OCI-LY1 (cell line): ENCODE measurements at regions not wholly inside any gene's neighbourhood (a gene's known extent, or its start where the extent isn't known, plus 50 kb on each side); places are given as distances from the start of the nearest gene placed in this dataset.
"Not testable (repeated sequence)": the region's sequence is repeated elsewhere in the genome, so short reads cannot be mapped to it uniquely, and the experiment has no call there.

Experiments
- H2AFZ ChIP-seq: fragments of 200-600 bp; sonication (generic), shearing (Covaris generic); 2 replicates; pipeline ENCODE4 v1.6.0; 2014; ENCODE audit warnings: antibody characterized with exemption, mild to moderate bottlenecking, low read length
- H3F3A ChIP-seq: fragments of 200-600 bp; sonication (generic), shearing (Covaris generic); 2 replicates; pipeline ENCODE4 v1.6.0; 2014; ENCODE audit warnings: mild to moderate bottlenecking, antibody characterized with exemption, low read length, moderate library complexity; ENCODE audit not compliant: insufficient read depth
- H3K27ac ChIP-seq: fragments of 200-600 bp; sonication (generic); 2 replicates; pipeline ENCODE4 v1.5.1; 2014; ENCODE audit warnings: low read length, mixed run types, mild to moderate bottlenecking, low read depth; ENCODE audit not compliant: poor library complexity, severe bottlenecking
- H3K27me3 ChIP-seq: fragments of 200-600 bp; sonication (generic); 2 replicates; pipeline ENCODE4 v1.6.0; 2014; ENCODE audit warnings: antibody characterized with exemption, mild to moderate bottlenecking, low read length, moderate library complexity; ENCODE audit not compliant: insufficient read depth
- H3K36me3 ChIP-seq: fragments of 200-600 bp; sonication (generic); 2 replicates; pipeline ENCODE4 v1.6.1; 2014; ENCODE audit warnings: mild to moderate bottlenecking, antibody characterized with exemption, low read length, moderate library complexity, mixed read lengths; ENCODE audit not compliant: insufficient read depth
- H3K4me1 ChIP-seq: fragments of 200-600 bp; sonication (generic); 2 replicates; pipeline ENCODE4 v1.5.1; 2014; ENCODE audit warnings: mild to moderate bottlenecking, low read length, moderate library complexity; ENCODE audit not compliant: insufficient read depth, severe bottlenecking
- H3K4me2 ChIP-seq: fragments of 200-600 bp; sonication (generic), shearing (Covaris generic); 2 replicates; pipeline ENCODE4 v1.6.1; 2014; ENCODE audit warnings: low read length
- H3K4me3 ChIP-seq: fragments of 200-600 bp; sonication (generic); 2 replicates; pipeline ENCODE4 v1.5.1; 2014; ENCODE audit warnings: low read length, low read depth, mild to moderate bottlenecking, mixed read lengths; ENCODE audit not compliant: poor library complexity, severe bottlenecking
- H3K79me2 ChIP-seq: fragments of 200-600 bp; shearing (Covaris generic); 2 replicates; pipeline ENCODE4 v1.6.1; 2016; ENCODE audit warnings: mixed run types, low read length, mixed read lengths; ENCODE audit not compliant: insufficient read depth
- H3K9ac ChIP-seq: fragments of 200-600 bp; sonication (generic), shearing (Covaris generic); 2 replicates; pipeline ENCODE4 v1.6.1; 2014; ENCODE audit warnings: mild to moderate bottlenecking, low read length, mixed read lengths
- H3K9me2 ChIP-seq: fragments of 200-600 bp; sonication (generic), shearing (Covaris generic); 2 replicates; pipeline ENCODE4 v1.6.1; 2014; ENCODE audit warnings: low read depth, mild to moderate bottlenecking, low read length, mixed read lengths
- H3K9me3 ChIP-seq: fragments of 200-600 bp; shearing (Covaris generic); 2 replicates; pipeline ENCODE4 v1.6.1; 2014; ENCODE audit warnings: low read length, mixed read lengths
- H4K20me1 ChIP-seq: fragments of 200-600 bp; sonication (generic), shearing (Covaris generic); 2 replicates; pipeline ENCODE4 v1.6.0; 2016; ENCODE audit warnings: mild to moderate bottlenecking, low read length; ENCODE audit not compliant: insufficient read depth
- EZH2 ChIP-seq: fragments of 200-600 bp; sonication (generic), shearing (Covaris generic); IDR thresholded peaks from 2 replicates; pipeline ENCODE4 v1.8.0; 2017; ENCODE audit warnings: borderline replicate concordance, mixed run types, mild to moderate bottlenecking, antibody characterized with exemption, low read length, moderate library complexity, mixed read lengths
- TF ChIP-seq, protein P1 (sequence below): fragments of 200-600 bp; sonication (generic), shearing (Covaris generic); IDR thresholded peaks from 2 replicates; pipeline ENCODE4 v1.5.1; 2017; ENCODE audit warnings: mild to moderate bottlenecking, antibody characterized with exemption, low read length, moderate library complexity, mixed read lengths

DNA sequence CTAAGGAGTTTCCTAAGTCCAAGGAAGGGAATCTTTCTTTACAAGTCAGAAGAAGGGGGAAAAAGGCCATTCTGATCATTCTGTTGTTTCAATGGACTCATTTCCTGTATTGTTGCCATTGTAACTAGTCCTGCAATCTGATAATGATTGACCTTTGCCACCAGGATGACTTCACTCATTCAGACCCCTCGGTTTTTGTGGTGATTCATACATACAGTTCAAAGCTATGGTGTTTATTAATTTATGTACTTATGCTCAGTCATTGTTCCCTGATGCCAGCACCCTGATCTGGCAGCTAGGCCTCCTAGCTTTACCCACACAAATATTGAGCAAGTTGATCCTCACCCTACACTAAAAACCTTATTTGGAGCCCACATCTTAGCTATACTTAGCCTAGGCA is 57.6 kb upstream of the ZNF519 start:
- no peak overlapping the region for H3K4me2 ChIP-seq
- 0 out of 2 replicates have a peak, but pooled peaks cover 3% of the 10 kb centered on the region for H3K36me3 ChIP-seq
- no peaks in the 10 kb centered on the region for H3K9me2 ChIP-seq
- no peak overlapping the region for H3K27ac ChIP-seq
- H3K9me3 ChIP-seq = no peaks in the 10 kb centered on the region
- no peaks in the 10 kb centered on the region for H3F3A ChIP-seq
- TF ChIP-seq EZH2 = no peak
- TF ChIP-seq, protein P1, sequence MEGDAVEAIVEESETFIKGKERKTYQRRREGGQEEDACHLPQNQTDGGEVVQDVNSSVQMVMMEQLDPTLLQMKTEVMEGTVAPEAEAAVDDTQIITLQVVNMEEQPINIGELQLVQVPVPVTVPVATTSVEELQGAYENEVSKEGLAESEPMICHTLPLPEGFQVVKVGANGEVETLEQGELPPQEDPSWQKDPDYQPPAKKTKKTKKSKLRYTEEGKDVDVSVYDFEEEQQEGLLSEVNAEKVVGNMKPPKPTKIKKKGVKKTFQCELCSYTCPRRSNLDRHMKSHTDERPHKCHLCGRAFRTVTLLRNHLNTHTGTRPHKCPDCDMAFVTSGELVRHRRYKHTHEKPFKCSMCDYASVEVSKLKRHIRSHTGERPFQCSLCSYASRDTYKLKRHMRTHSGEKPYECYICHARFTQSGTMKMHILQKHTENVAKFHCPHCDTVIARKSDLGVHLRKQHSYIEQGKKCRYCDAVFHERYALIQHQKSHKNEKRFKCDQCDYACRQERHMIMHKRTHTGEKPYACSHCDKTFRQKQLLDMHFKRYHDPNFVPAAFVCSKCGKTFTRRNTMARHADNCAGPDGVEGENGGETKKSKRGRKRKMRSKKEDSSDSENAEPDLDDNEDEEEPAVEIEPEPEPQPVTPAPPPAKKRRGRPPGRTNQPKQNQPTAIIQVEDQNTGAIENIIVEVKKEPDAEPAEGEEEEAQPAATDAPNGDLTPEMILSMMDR = no peak
- H3K27me3 ChIP-seq = no peaks in the 10 kb centered on the region
- H3K9ac ChIP-seq = no peak overlapping the region
- H2AFZ ChIP-seq = no peak overlapping the region
- H3K4me1 ChIP-seq = no peaks in the 10 kb centered on the region
- H3K79me2 ChIP-seq = no peaks in the 10 kb centered on the region
- no peaks in the 10 kb centered on the region for H4K20me1 ChIP-seq
- H3K4me3 ChIP-seq = no peak overlapping the region

DNA sequence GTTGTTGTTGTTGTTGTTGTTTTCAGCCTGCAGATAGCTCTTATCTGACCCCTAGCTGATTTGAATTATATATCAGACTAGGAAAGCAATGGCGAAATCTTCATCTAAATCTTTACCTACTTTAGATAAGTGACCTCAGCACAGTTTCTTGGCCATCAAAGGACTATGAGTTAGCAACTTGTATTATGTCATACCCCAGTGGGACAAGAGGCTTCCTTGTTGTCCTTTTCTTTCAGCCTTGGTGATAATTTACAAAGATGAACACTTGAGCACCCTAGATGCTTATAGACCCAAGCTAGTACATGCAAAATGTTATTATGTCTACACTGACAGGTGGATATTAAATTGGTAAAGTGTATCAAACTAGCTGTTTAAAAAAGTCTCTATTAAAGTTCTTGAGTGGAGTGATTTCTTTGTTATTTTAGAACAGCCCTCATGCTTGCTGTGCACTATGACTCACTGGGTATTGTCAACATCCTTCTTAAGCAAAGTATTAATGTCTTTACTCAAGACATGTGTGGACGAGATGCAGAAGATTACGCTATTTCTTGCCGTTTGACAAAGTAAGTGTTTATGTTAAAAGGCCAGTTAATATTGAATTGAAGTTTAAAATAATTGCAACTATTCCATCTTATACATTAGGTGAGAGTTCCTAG is 56.6 kb upstream of the ZNF519 start:
- not testable (repeated sequence) for H3K4me2 ChIP-seq, H3K4me3 ChIP-seq, H2AFZ ChIP-seq, H4K20me1 ChIP-seq, H3F3A ChIP-seq, H3K27me3 ChIP-seq, H3K9ac ChIP-seq, H3K79me2 ChIP-seq, H3K9me3 ChIP-seq, H3K4me1 ChIP-seq, H3K36me3 ChIP-seq, H3K9me2 ChIP-seq, H3K27ac ChIP-seq
